K562 (cell line): ENCODE measurements at regions not wholly inside any gene's neighbourhood (a gene's known extent, or its start where the extent isn't known, plus 50 kb on each side); places are given as distances from the start of the nearest gene placed in this dataset.

ENCODE experiments used
- ARID3B ChIP-seq: fragments of 250-450 bp; sonication (Bioruptor Pico); IDR thresholded peaks from 2 replicates; pipeline ENCODE4 v1.4.0; 2020; ENCODE audit warnings: borderline replicate concordance
- CHCHD3 ChIP-seq: fragments of 250-450 bp; sonication (Bioruptor Pico); IDR thresholded peaks from 2 replicates; pipeline ENCODE4 v2.1.2; 2022; ENCODE audit warnings: mild to moderate bottlenecking
- DPF2 ChIP-seq: fragments of 450-650 bp; IDR thresholded peaks from 2 replicates; pipeline ENCODE4 v1.6.1; 2016
- FOXM1 ChIP-seq, 2 experiments: fragments of 450-650 bp in 1 of 2; sonication (generic) in 1 of 2; formaldehyde crosslinking in 1 of 2; IDR thresholded peaks; 2 replicates each; pipeline versions ENCODE4 v1.6.1 to v1.9.0; 2017 to 2022; ENCODE audit warnings: low read depth in 2 of 2, mild to moderate bottlenecking in 2 of 2, missing genetic modification reagents in 1 of 2, moderate library complexity in 1 of 2
- HDAC1 ChIP-seq, 2 experiments: fragments of 450-650 bp; IDR thresholded peaks; 2 replicates each; pipeline ENCODE4 v1.6.1; 2016 to 2017; ENCODE audit warnings: inconsistent platforms in 1 of 2, mild to moderate bottlenecking in 1 of 2, moderate library complexity in 1 of 2
- KAT8 ChIP-seq: fragments of 450-650 bp; IDR thresholded peaks from 2 replicates; pipeline ENCODE4 v1.6.1; 2016; ENCODE audit warnings: low read depth, mild to moderate bottlenecking
- MXD1 ChIP-seq: fragments of 250-450 bp; sonication (Bioruptor Pico); IDR thresholded peaks from 2 replicates; pipeline ENCODE4 v1.8.0; 2021; ENCODE audit warnings: borderline replicate concordance, mild to moderate bottlenecking, moderate library complexity; ENCODE audit not compliant: poor library complexity, severe bottlenecking
- NELFE ChIP-seq: IDR thresholded peaks from 2 replicates; pipeline ENCODE4 v1.6.1; 2011; ENCODE audit warnings: mild to moderate bottlenecking; ENCODE audit not compliant: insufficient read depth, insufficient read length
- POLR2G ChIP-seq: fragments of 200-400 bp; formaldehyde crosslinking; IDR thresholded peaks from 2 replicates; pipeline ENCODE4 v1.6.1; 2017; ENCODE audit warnings: low read depth, mild to moderate bottlenecking, antibody characterized with exemption, low read length, moderate library complexity
- STAT5B ChIP-seq: fragments of 250-450 bp; sonication (Bioruptor Pico); IDR thresholded peaks from 2 replicates; pipeline ENCODE4 v1.8.0; 2021; ENCODE audit warnings: mild to moderate bottlenecking, inconsistent platforms
- TEAD4 ChIP-seq, 2 experiments: sonication (generic) in 1 of 2; formaldehyde crosslinking in 1 of 2; IDR thresholded peaks; 2 replicates each; pipeline versions ENCODE4 v1.6.1 to v1.8.0; 2012 to 2022; ENCODE audit warnings: borderline replicate concordance in 1 of 2, inconsistent platforms in 1 of 2, low read length in 1 of 2, mild to moderate bottlenecking in 1 of 2, missing genetic modification reagents in 1 of 2
- XRCC5 ChIP-seq: fragments of 200-400 bp; formaldehyde crosslinking; IDR thresholded peaks from 2 replicates; pipeline ENCODE4 v1.6.1; 2017; ENCODE audit warnings: low read depth, mild to moderate bottlenecking, low read length
- ZBTB33 ChIP-seq: sonication (generic); formaldehyde crosslinking; IDR thresholded peaks from 2 replicates; pipeline ENCODE4 v1.8.1; 2023; ENCODE audit warnings: mild to moderate bottlenecking, missing genetic modification reagents
- ZNF12 ChIP-seq: sonication (generic); formaldehyde crosslinking; IDR thresholded peaks from 2 replicates; pipeline ENCODE4 v1.4.0; 2020; ENCODE audit warnings: mild to moderate bottlenecking, missing genetic modification reagents
- TF ChIP-seq, protein P1 (sequence below), 2 experiments: fragments of 200-800 bp in 1 of 2; sonication (Bioruptor generic) in 1 of 2; sonication (generic) in 1 of 2; formaldehyde crosslinking in 1 of 2; IDR thresholded peaks in 1 of 2; conservative IDR thresholded peaks in 1 of 2; 2 replicates each; pipeline versions ENCODE4 v1.5.0 to v1.6.1; 2016 to 2020; ENCODE audit warnings: missing compliant biosample characterization in 1 of 2, missing genetic modification characterization in 1 of 2, missing genetic modification reagents in 1 of 2
- TF ChIP-seq, protein P2 (sequence below): fragments of 450-650 bp; formaldehyde crosslinking; IDR thresholded peaks from 2 replicates; pipeline ENCODE4 v1.4.0; 2020; ENCODE audit warnings: mild to moderate bottlenecking
- TF ChIP-seq, protein P3 (sequence below), 2 experiments: fragments of 450-650 bp in 1 of 2; sonication (generic) in 1 of 2; formaldehyde crosslinking; conservative IDR thresholded peaks; 2 replicates each; pipeline versions ENCODE4 v1.4.0 to v1.8.1; 2020 to 2022; ENCODE audit warnings: mild to moderate bottlenecking in 1 of 2, missing genetic modification reagents in 1 of 2

DNA sequence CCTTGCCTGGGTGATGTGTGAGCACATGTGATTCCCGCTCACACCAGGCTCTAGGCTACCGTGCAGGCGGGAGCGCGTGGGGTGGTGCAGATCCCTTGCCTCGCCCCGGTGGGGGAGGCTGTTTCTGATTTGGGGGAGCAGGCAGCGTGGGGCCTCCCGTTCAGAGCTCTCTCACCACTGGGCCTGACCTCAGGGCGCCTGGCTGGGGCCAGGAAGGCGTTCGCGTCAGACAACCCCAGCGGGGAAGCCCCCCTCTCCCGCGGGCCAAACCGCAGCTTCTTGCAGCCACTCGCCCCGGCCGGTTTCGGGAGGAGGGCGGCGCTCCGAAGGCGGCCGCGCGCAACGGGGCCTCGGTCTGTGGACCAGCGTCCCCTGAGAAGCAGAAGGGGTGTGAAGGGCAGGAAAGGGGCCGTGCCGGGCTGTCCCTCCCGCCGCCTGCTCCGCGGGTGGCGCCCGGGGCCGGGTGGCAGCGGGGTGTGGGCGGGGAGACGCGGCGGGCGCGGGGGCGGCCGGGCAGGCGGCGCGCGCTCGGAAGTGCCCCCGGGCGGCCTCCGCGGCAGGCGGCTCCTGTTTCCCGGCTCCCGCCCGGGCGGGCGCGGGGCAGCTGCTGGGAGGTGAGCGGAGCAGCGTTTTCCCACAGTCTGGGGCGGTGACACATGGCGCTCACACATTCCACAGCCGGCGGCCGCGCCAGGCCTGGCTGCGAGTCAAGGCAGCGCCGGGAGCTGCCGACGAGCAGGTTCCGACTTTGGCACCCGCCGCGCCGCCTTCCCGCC lies 65.1 kb upstream of the HES1 start (continued):
- TF ChIP-seq, protein P1, sequence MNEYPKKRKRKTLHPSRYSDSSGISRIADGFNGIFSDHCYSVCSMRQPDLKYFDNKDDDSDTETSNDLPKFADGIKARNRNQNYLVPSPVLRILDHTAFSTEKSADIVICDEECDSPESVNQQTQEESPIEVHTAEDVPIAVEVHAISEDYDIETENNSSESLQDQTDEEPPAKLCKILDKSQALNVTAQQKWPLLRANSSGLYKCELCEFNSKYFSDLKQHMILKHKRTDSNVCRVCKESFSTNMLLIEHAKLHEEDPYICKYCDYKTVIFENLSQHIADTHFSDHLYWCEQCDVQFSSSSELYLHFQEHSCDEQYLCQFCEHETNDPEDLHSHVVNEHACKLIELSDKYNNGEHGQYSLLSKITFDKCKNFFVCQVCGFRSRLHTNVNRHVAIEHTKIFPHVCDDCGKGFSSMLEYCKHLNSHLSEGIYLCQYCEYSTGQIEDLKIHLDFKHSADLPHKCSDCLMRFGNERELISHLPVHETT (CRISPR knock-in tag; conservative IDR thresholded peaks at IDR 0.05 in 1 of 2, IDR thresholded peaks at IDR 0.05 in 1 of 2), result peak in 1 of 2 experiments; percentile 86; a peak in 1 of 4 replicates
- TF ChIP-seq MXD1, result no peak
- TF ChIP-seq POLR2G, result peak; percentile 91
- TF ChIP-seq FOXM1 (IDR thresholded peaks at IDR 0.05; ENCODE audit: low read depth), result no peak
- no peak for TF ChIP-seq FOXM1 (CRISPR knock-in tag; IDR thresholded peaks at IDR 0.05; ENCODE audit: low read depth)
- no peak for TF ChIP-seq STAT5B (CRISPR knock-in tag)
- TF ChIP-seq CHCHD3, result no peak
- no peak for TF ChIP-seq KAT8
- TF ChIP-seq, protein P2, sequence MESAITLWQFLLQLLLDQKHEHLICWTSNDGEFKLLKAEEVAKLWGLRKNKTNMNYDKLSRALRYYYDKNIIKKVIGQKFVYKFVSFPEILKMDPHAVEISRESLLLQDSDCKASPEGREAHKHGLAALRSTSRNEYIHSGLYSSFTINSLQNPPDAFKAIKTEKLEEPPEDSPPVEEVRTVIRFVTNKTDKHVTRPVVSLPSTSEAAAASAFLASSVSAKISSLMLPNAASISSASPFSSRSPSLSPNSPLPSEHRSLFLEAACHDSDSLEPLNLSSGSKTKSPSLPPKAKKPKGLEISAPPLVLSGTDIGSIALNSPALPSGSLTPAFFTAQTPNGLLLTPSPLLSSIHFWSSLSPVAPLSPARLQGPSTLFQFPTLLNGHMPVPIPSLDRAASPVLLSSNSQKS (CRISPR knock-in tag), result no peak
- TF ChIP-seq, protein P3, sequence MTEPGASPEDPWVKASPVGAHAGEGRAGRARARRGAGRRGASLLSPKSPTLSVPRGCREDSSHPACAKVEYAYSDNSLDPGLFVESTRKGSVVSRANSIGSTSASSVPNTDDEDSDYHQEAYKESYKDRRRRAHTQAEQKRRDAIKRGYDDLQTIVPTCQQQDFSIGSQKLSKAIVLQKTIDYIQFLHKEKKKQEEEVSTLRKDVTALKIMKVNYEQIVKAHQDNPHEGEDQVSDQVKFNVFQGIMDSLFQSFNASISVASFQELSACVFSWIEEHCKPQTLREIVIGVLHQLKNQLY (CRISPR knock-in tag; conservative IDR thresholded peaks at IDR 0.05), result no peak
- no peak for TF ChIP-seq TEAD4 (IDR thresholded peaks at IDR 0.05; ENCODE audit: low read length)
- no peak for TF ChIP-seq TEAD4 (CRISPR knock-in tag; IDR thresholded peaks at IDR 0.05; ENCODE audit: borderline replicate concordance)
- TF ChIP-seq DPF2, result no peak; the same call in 1 of the 2 replicates
- TF ChIP-seq HDAC1 (IDR thresholded peaks at IDR 0.05), result peak in 1 of 2 experiments; percentile 29; a peak in 1 of 4 replicates
- no peak for TF ChIP-seq NELFE
- 0 out of 2 replicates have a peak, but pooled peaks have one; percentile 61 for TF ChIP-seq ARID3B (CRISPR knock-in tag)
- TF ChIP-seq ZNF12 (CRISPR knock-in tag), result 0 out of 2 replicates have a peak, but pooled peaks have one; percentile 67
- no peak for TF ChIP-seq XRCC5
- peak; percentile 93 for TF ChIP-seq ZBTB33 (CRISPR knock-in tag)
